HEK293 (cell line): ENCODE measurements at regions not wholly inside any gene's neighbourhood (a gene's known extent, or its start where the extent isn't known, plus 50 kb on each side); places are given as distances from the start of the nearest gene placed in this dataset.

Experiments
- CTCF ChIA-PET: fragments of 350-600 bp; formaldehyde crosslinking; extraction: SDS; loops from one replicate; lab custom pipeline; 2021; ENCODE audit warnings: antibody characterized with exemption; lab: Yijun Ruan, JAX
- POLR2A ChIA-PET: fragments of 300-600 bp; formaldehyde crosslinking; extraction: SDS; loops from one replicate; lab custom pipeline; 2020; ENCODE audit warnings: antibody characterized with exemption, inconsistent platforms; lab: Yijun Ruan, JAX
- H3K27ac ChIP-seq: fragments of 200-500 bp; sonication (Bioruptor generic); 2 replicates; pipeline ENCODE4 v1.5.1; 2014; ENCODE audit warnings: low read depth, low read length, control low read depth, inconsistent platforms; ENCODE audit errors: extremely low read depth
- H3K36me3 ChIP-seq, 2 experiments: fragments of 200-500 bp in 1 of 2; sonication (Bioruptor generic) in 1 of 2; 1 replicate in 1 of 2; 2 replicates in 1 of 2; pipeline ENCODE4 v1.5.1; 2014 to 2017; ENCODE audit warnings: inconsistent platforms in 2 of 2, low read length in 2 of 2; ENCODE audit not compliant: control insufficient read depth in 2 of 2, insufficient read depth in 1 of 2
- H3K4me1 ChIP-seq: fragments of 200-500 bp; sonication (Bioruptor generic); 2 replicates; pipeline ENCODE4 v1.5.1; 2014; ENCODE audit warnings: mild to moderate bottlenecking, low read length, inconsistent platforms; ENCODE audit not compliant: control insufficient read depth, insufficient read depth
- H3K4me3 ChIP-seq: 2 replicates; pipeline ENCODE4 v1.5.1; 2011; ENCODE audit warnings: low read depth, mild to moderate bottlenecking, control low read depth, low read length, moderate library complexity
- H3K9me3 ChIP-seq: fragments of 200-500 bp; sonication (Bioruptor generic); 2 replicates; pipeline ENCODE4 v1.5.1; 2014; ENCODE audit warnings: low read depth, low read length, inconsistent platforms; ENCODE audit not compliant: control insufficient read depth, insufficient read depth
- CTCF ChIP-seq: fragments of 450-650 bp; formaldehyde crosslinking; IDR thresholded peaks from 2 replicates; pipeline ENCODE4 v1.5.1; 2016; ENCODE audit warnings: missing biosample characterization, missing genetic modification characterization
- GLIS2 ChIP-seq: fragments of 450-650 bp; formaldehyde crosslinking; IDR thresholded peaks from 2 replicates; pipeline ENCODE4 v1.5.1; 2016; ENCODE audit warnings: missing biosample characterization, missing genetic modification characterization
- HIC1 ChIP-seq: fragments of 450-650 bp; formaldehyde crosslinking; IDR thresholded peaks from 2 replicates; pipeline ENCODE4 v1.5.1; 2016; ENCODE audit warnings: missing biosample characterization, missing genetic modification characterization
- KLF10 ChIP-seq: fragments of 450-650 bp; IDR thresholded peaks from 2 replicates; pipeline ENCODE4 v1.5.1; 2018; ENCODE audit warnings: missing biosample characterization, mild to moderate bottlenecking, missing genetic modification characterization
- KLF16 ChIP-seq: fragments of 450-650 bp; formaldehyde crosslinking; IDR thresholded peaks from 2 replicates; pipeline ENCODE4 v1.5.1; 2017; ENCODE audit warnings: missing biosample characterization, missing genetic modification characterization
- MYNN ChIP-seq: fragments of 450-650 bp; formaldehyde crosslinking; IDR thresholded peaks from 2 replicates; pipeline ENCODE4 v1.5.1; 2016; ENCODE audit warnings: missing biosample characterization, missing genetic modification characterization, borderline replicate concordance
- REST ChIP-seq: fragments of 450-650 bp; formaldehyde crosslinking; IDR thresholded peaks from 2 replicates; pipeline ENCODE4 v1.5.1; 2016; ENCODE audit warnings: missing biosample characterization, missing genetic modification characterization
- SP2 ChIP-seq: fragments of 450-650 bp; formaldehyde crosslinking; IDR thresholded peaks from 2 replicates; pipeline ENCODE4 v1.5.1; 2016; ENCODE audit warnings: missing biosample characterization, missing genetic modification characterization
- SP3 ChIP-seq: fragments of 450-650 bp; formaldehyde crosslinking; IDR thresholded peaks from 2 replicates; pipeline ENCODE4 v1.5.1; 2016; ENCODE audit warnings: missing biosample characterization, missing genetic modification characterization
- ZBTB17 ChIP-seq: fragments of 450-650 bp; formaldehyde crosslinking; IDR thresholded peaks from 2 replicates; pipeline ENCODE4 v1.5.1; 2016; ENCODE audit warnings: missing biosample characterization, missing genetic modification characterization
- ZBTB44 ChIP-seq: fragments of 450-650 bp; IDR thresholded peaks from 2 replicates; pipeline ENCODE4 v1.5.1; 2018; ENCODE audit warnings: missing biosample characterization, mild to moderate bottlenecking, missing genetic modification characterization
- ZFP69B ChIP-seq: fragments of 450-650 bp; formaldehyde crosslinking; IDR thresholded peaks from 2 replicates; pipeline ENCODE4 v1.5.1; 2016; ENCODE audit warnings: missing biosample characterization, missing genetic modification characterization
- ZNF138 ChIP-seq: fragments of 450-650 bp; formaldehyde crosslinking; IDR thresholded peaks from 2 replicates; pipeline ENCODE4 v1.5.1; 2016; ENCODE audit warnings: missing biosample characterization, missing genetic modification characterization, borderline replicate concordance
- ZNF223 ChIP-seq: fragments of 450-650 bp; formaldehyde crosslinking; IDR thresholded peaks from 2 replicates; pipeline ENCODE4 v1.5.1; 2016; ENCODE audit warnings: missing biosample characterization, missing genetic modification characterization
- ZNF324 ChIP-seq: fragments of 450-650 bp; formaldehyde crosslinking; IDR thresholded peaks from 2 replicates; pipeline ENCODE4 v1.5.1; 2016; ENCODE audit warnings: missing biosample characterization, missing genetic modification characterization
- ZNF335 ChIP-seq: fragments of 450-650 bp; formaldehyde crosslinking; conservative IDR thresholded peaks from 2 replicates; pipeline ENCODE4 v1.5.1; 2016; ENCODE audit warnings: missing biosample characterization, missing genetic modification characterization
- ZNF341 ChIP-seq: fragments of 450-650 bp; formaldehyde crosslinking; IDR thresholded peaks from 2 replicates; pipeline ENCODE4; 2016; ENCODE audit warnings: low read depth, missing biosample characterization, missing genetic modification characterization
- ZNF585B ChIP-seq: fragments of 450-650 bp; formaldehyde crosslinking; IDR thresholded peaks from 2 replicates; pipeline ENCODE4 v1.5.1; 2016; ENCODE audit warnings: missing biosample characterization, missing genetic modification characterization

- Histone ChIP-seq H3K36me3 (no peaks in the 10 kb centered on the region), H3K4me1 (0 out of 2 replicates have a peak, but pooled peaks cover 3% of the 10 kb centered on the region), H3K9me3 (no peaks in the 10 kb centered on the region), H3K27ac (no peak overlapping the region), H3K4me3 (no peak overlapping the region)
- POLR2A ChIA-PET = no interaction called here
- no peak for TF ChIP-seq ZNF324
- TF ChIP-seq HIC1 (tag by site-specific recombination) = no peak
- TF ChIP-seq SP3 (tag by site-specific recombination) = peak; percentile 34
- TF ChIP-seq KLF16 = peak; percentile 53
- TF ChIP-seq ZBTB44 (tag by site-specific recombination) = no peak
- no peak for TF ChIP-seq KLF10 (tag by site-specific recombination)
- TF ChIP-seq ZNF335 (tag by site-specific recombination) = peak; percentile 64
- 0 out of 2 replicates have a peak, but pooled peaks have one; percentile 36 for TF ChIP-seq CTCF
- peak; percentile 15; the same call in 1 of the 2 replicates for TF ChIP-seq GLIS2 (tag by site-specific recombination)
- peak; percentile 65 for TF ChIP-seq ZBTB17
- peak; percentile 64 for TF ChIP-seq ZNF341
- peak; percentile 55 for TF ChIP-seq SP2 (tag by site-specific recombination)
- TF ChIP-seq REST (tag by site-specific recombination) = peak; percentile 99
- CTCF ChIA-PET = interaction anchor here (0.6 to 2.1 kb wide), 9 partner anchors 14 to 427 kb away, joined by 3 to 10 read pairs (median 4); no protein-coding TSS in a partner anchor
Measured at GRCh38 chrX:107324493-107325310, 118.3 kb downstream of the DNAAF6 start.

GRCh38 chrX:107325467-107325866 is 119.1 kb downstream of the DNAAF6 start:
- H3K27ac ChIP-seq = no peak overlapping the region
- CTCF ChIA-PET = interaction anchor here (0.9 to 2.1 kb wide), 7 partner anchors 13 to 428 kb away, joined by 3 to 10 read pairs (median 5); no protein-coding TSS in a partner anchor
- 0 out of 2 replicates have a peak, but pooled peaks cover 3% of the 10 kb centered on the region for H3K4me1 ChIP-seq
- TF ChIP-seq ZNF138 = no peak
- TF ChIP-seq MYNN (tag by site-specific recombination) = no peak
- TF ChIP-seq ZNF585B (tag by site-specific recombination) = no peak
- TF ChIP-seq ZNF223 (tag by site-specific recombination) = no peak
- TF ChIP-seq ZNF324 = no peak
- no peak for TF ChIP-seq ZFP69B
- POLR2A ChIA-PET = no interaction called here
- H3K4me3 ChIP-seq = no peak overlapping the region
- no peaks in the 10 kb centered on the region for H3K36me3 ChIP-seq
- no peaks in the 10 kb centered on the region for H3K9me3 ChIP-seq
